ENCODE measurements at regions not wholly inside any gene's neighbourhood (a gene's known extent, or its start where the extent isn't known, plus 50 kb on each side); places are given as distances from the start of the nearest gene placed in this dataset.

DNA sequence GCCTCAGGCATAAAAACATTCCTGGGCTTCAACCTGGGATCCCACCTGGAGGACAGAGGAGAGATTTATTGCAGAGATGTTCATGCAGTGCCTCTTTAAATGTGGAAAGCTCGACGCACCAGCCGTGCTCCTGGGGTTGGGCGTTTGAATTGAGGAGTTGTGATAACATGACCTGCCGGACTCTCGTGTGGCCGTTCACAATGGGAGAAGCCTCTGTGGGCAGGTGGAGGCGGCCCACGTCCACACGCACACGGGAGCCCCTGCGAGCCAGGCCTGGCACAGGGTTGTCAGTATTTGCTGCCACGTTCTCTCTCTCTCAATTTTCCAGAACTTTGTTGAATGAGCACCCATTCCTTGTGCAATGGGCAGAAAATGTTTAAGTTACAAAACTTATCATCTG lies 58.3 kb upstream of the PPARA start:
- no peak for DNase-seq

DNA sequence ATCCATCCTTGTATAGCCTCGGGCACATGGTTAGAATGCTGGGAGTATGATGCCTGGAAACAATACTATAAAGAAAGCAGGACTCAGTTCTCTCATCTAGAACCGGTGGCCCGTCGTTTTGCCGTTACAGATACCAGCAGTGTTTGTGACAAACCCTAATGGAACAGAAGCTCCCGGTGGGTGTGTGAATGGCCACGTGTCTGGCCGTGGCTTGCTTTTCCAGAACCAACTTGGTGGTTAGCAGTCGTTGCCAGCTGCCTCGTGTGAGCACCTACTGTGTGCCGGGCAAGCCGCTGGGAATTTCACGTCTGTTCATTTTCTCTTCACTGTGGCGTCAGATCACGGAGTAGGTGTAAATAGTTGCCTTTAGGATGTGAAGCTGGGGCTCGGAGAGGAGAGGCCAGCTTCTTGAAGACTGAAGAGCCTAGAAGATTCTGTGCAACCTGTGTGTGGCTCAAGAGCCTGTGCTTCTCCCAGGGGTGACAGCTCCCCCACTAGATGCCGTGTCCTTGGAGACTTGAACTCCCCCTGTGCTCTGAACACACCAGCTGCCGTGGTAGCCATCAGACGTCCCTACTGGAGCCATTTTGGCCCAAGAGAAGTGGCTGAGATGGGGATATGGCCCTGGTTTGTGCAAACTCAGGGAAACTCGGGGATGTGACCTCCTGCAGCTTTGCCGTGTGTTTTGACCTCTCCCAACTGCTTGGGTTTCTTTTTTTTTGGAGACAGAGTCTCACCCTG lies 57.5 kb upstream of the PPARA start:
- DNase-seq: no peak

DNA sequence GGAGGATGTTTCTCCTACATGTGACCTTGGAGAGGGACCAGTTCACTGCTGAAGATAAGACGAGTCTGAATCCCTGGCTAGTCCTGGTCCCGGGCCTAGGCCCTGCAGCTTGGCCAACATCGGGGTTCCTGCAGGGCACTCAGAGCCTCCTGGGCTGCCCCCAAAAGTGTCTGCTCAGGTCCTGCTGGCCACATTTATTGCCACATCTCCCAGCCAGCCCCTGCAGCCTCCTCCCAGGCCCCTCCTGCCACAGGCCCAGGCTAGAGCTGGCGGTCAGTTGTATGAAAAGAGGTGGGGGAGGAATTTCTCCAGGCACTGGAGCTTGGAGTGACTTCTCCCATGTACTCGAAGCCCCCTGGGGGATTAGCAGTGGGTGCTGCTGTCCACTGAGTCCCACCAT lies 56.5 kb upstream of the PPARA start:
- no peak for DNase-seq

DNA sequence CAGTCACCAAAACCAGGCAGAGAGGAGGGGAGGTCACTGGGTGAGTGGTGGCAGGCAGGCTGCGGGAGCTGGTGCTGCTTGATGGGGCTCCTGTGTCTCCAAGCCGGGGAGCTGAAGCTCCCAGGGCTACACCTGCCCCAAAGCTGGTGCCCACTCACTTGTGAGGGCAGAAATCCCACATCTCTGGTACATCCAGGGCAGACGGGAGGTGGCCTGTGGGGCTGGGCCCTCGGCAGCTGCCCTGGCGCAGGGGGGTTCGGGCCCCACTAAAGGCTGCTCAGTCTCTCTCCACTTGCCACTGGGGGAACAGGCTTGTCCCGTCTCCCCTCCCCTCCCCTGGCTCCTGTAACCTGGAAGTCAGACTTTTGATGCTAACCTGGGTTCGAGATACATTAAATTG lies 55.6 kb upstream of the PPARA start:
- DNase-seq: no peak

- DNase-seq: no peak
These were observed 54.3 kb upstream of the PPARA start for GRCh38 chr22:46096051-46096450.

DNA sequence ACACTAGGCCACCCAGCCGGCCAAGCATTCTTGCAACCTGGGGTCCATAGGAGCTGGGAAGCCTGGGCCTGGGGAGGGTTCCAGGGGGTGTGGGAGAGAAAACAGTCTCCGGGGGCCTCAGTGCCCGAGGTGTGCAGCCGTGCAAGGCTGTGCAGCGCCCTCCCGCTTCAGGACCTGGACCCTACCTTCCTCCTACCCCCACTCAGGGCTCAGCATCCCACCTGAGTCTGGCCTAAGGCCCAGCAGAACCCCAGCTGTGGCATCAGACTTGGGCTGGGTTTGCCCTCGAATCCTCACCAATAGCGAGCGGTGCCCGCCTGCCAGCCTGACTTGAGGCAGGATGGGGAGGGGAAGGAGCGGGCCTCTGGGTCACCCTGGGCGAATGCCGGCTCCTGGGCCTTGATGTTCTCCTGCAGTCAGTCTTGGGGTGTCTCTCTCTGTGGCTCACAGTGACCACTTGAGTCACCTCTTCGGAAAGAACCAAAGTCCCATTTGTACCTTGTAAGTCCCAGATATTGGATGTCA lies 53.6 kb upstream of the PPARA start:
- no peak for DNase-seq

DNA sequence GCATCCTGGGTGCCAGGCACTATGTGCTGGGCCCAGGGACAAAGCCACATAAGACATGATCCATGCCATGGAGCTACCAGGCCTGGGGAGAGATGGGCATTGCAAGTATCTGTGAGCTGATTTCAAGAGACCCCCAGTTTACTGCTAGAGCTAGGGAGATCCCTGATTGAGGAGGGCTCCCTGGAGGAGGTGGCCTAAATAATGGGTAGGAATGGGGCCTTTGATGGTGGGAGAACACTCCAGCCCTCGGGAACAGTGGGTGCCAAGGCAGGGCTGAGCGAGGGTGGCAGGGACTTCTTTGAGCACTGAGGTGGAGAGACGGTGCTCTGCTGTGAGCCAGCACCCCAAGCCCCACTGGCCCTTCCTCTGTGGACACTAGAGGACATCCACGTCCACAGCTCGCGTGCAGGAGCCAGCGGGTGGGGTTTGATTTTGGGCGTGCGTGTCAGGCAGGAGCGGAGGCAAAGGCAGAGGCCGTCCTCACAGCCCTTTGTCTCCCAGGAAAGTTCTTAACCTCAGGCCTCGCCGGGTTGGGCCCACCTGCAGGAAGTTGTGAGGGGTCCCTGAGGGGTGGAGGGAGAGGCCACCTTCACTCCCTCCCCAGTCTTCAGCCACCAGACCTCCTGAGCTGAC lies 52.9 kb upstream of the PPARA start:
- DNase-seq: no peak

DNA sequence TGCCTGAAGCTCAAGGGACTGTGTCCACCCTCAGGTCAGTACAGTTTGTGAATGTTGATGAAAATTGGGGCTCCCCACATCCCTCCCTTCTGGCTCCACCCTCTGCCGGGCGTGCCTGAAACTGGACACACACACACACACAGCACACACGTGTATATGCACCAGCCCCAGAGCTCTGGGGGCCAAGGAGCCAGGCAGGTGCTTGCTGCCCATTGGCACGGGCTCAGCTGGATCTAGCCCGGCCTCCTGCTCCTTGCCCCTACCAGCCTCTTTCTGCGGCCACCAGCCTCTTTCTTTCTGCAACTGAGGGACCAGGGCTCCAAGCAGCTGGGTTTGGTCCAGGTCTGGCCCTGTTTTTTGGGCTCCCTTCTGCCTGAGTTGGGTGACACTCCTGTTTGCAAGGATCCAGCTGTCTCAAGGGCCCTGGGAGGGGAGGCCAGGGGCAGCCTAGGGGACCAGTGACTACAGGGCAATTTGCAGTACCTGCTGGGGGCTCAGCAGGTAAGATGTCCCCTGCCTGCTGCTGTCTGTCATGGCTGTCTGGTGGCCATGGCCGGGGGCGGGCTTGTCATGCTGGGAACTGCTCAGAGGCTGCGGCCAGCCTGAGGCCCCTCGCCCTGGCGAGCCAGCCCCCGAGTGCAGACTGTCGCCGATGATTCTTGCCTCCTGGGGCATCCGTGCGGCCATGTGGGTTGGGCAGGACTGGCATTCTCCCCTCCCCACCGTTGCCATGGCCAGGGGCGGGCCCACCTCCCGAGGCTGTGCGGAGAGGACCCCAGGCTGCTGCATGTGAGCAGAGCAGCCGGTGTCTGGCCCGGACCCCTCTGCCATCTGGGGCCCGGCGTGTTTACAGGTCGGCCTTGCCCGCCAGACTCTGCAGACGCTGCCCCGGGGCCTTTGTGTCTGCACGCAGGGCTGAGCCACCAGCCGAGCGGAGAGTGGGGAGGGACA lies 51.5 kb upstream of the PPARA start:
- DNase-seq: no peak

- DNase-seq: no peak
These were observed 50.6 kb upstream of the PPARA start for GRCh38 chr22:46099740-46100139.

GRCh38 chr22:46100401-46101105 lies 49.8 kb upstream of the PPARA start:
- DNase-seq: no peak

All from DMS53 (cell line).